ENCODE measurements at regions not wholly inside any gene's neighbourhood (a gene's known extent, or its start where the extent isn't known, plus 50 kb on each side); places are given as distances from the start of the nearest gene placed in this dataset.

GRCh38 chr16:79792664-79793351 is 192.3 kb upstream of the MAF start:
- DNase-seq (ENCODE audit: low read depth) = no peak

GRCh38 chr16:79792076-79792475 is 191.5 kb upstream of the MAF start:
- DNase-seq (ENCODE audit: low read depth) = no peak

GRCh38 chr16:79790854-79791253 is 190.3 kb upstream of the MAF start:
- DNase-seq (ENCODE audit: low read depth) = no peak

GRCh38 chr16:79788949-79789348 is 188.4 kb upstream of the MAF start:
- no peak for DNase-seq (ENCODE audit: low read depth)

DNA sequence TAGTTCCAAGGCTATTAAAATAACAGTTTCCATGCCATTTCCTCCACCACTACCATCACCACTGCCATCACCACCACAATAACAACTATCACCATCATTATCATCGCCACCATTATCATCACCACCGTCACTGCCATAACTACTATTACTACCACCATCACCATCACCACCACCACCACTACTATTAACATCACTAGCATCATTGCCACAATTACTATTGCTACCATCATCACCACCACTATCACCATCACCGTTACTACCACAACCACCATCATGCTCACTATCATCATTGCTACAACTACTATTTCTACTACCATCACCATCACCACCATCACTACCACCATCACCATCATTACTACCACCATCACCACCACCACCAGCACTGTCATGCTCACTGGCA is 185.9 kb upstream of the MAF start:
- no peak for DNase-seq (ENCODE audit: low read depth)

GRCh38 chr16:79784007-79784406 is 183.5 kb upstream of the MAF start:
- no peak for DNase-seq (ENCODE audit: low read depth)

GRCh38 chr16:79777679-79778078 is 177.1 kb upstream of the MAF start:
- no peak for DNase-seq (ENCODE audit: low read depth)

DNA sequence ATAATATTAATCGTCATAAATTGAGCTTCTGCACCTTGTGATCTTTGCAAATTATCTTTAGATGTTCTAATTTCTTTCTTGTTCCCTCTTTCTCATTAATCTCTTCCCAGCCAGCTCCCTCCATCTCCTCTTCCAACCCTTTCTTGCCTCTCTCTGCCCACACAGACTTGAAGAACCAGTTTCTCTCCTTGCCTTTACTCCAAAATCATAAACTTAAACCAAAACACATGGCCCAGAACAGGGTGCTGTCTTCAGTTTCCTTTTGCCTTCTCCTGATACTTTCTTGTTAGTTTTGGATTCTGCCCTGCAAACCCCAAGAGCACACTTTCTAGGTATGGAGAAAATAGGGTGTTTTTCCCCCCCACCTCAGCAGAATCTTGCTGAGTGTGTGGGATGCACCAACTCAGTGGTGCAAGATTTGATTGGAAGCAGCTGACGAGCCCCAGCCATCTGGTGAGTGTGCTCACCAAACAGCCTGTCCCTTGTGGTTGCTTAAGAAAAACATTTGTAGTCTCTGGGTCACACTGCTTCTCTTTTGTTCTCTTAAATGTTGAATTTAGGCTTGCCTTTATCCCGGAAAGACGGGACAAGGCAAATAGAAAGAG is 175.8 kb upstream of the MAF start:
- DNase-seq (ENCODE audit: low read depth) = peak; percentile 9

GRCh38 chr16:79772784-79773183 is 172.2 kb upstream of the MAF start:
- DNase-seq (ENCODE audit: low read depth) = no peak

DNA sequence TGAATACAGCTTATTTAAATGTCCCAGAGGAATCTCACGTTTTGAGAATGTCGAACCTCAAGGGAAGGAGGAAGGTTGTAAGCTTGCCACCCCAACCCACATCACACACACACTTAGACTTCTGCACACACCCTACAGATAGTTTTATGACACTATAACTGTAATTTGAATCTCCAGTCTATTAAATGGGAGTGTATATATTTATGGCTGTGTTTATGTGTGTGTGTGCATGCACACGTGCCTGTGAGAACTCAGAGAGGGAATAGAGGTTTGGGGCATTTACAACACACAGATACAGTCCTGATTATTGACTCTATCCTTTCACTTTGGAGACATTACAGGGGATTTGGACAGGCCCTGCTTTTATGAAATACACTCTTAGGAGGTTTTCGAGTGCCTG is 171.5 kb upstream of the MAF start:
- DNase-seq (ENCODE audit: low read depth) = no peak

DNA sequence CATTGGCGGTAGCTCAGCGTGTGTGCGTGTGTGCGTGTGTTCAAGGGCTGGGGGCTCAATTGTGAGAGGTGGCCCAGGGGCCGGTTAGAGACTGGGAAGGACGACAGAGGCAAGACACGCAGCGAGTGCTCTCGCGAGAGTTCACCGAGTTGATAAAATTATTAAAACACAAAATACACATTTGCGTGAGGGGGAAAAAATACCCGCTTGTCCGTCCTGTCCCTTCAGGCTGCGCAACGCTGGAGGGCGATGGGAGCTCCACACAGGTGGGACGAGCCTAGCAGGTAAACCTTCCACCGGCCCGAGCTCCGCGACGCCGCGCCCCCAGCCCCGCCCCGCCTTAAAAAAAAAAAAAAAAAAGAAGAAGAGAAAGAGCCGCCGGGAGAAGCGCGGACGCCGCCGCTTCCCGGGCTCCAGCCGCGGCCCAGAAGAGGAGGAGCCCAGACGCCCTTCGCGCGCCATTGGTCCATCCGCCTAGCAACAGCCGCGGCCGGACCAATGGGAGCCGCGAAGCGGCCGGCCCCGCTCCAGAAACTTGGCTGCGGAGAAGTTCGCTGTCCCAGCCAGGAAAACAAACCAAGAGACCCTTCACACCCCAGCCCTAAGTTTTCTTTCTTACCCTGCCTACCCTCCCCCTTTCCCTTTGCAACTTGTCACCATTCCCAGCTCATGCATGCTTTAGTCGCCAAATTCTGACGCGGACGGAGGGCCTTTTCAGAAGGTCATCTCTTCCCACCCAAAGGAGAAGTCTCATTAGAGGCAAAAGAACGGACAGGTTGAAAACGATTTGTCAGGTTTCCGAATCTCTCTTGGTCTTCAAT is 169.9 kb upstream of the MAF start:
- DNase-seq (ENCODE audit: low read depth) = peak; percentile 93

DNA sequence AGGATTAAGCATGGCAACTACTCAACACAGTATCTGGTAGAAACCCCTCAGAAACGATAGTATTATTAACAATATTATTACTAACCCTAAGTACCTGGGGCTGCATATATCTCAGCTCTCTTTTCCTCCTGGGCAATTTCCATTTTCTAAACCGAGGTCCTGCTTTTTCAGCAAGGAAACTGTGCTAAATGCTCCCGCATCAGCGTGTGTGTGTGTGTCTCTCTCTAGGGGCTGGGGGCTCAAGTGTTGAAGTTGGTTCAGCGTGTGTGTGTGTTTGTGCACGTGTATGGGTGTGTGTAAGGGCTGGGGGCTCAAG is 169.3 kb upstream of the MAF start:
- no peak for DNase-seq (ENCODE audit: low read depth)

GRCh38 chr16:79769270-79769927 is 168.9 kb upstream of the MAF start:
- no peak for DNase-seq (ENCODE audit: low read depth)

DNA sequence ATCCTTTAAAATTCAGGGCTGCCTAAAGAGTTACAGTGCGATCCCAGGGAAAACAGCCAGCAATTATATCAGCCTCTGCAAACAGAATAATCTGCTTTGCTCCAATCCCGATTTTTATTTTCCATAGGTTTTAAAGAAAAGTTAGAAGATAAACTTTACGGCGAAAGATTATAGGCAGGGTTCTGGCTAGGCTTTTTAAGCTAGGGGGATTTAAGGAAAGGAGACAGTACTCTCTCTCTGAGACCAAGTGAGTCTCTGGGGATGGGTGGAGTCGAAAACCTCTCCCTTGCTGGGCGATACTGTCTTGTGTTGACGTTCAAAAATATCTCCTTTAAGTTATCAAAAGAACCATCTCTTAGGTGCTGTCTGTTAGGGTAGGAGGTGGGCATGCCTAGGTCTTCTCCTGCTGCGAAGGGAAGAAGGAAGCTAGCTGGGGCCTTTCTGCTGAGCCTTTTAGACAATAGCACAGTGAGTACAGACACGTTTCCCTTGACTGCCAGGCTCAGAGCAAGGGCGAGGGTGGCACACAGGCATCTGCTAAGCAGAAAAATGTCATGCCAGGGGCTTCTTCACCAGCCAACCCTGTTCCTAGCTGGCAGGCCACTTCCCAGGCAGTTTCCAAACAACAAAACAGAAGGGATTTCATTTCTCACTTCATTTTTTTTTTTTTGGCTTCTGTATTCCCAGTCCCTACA is 167.9 kb upstream of the MAF start:
- peak; percentile 5 for DNase-seq (ENCODE audit: low read depth)

DNA sequence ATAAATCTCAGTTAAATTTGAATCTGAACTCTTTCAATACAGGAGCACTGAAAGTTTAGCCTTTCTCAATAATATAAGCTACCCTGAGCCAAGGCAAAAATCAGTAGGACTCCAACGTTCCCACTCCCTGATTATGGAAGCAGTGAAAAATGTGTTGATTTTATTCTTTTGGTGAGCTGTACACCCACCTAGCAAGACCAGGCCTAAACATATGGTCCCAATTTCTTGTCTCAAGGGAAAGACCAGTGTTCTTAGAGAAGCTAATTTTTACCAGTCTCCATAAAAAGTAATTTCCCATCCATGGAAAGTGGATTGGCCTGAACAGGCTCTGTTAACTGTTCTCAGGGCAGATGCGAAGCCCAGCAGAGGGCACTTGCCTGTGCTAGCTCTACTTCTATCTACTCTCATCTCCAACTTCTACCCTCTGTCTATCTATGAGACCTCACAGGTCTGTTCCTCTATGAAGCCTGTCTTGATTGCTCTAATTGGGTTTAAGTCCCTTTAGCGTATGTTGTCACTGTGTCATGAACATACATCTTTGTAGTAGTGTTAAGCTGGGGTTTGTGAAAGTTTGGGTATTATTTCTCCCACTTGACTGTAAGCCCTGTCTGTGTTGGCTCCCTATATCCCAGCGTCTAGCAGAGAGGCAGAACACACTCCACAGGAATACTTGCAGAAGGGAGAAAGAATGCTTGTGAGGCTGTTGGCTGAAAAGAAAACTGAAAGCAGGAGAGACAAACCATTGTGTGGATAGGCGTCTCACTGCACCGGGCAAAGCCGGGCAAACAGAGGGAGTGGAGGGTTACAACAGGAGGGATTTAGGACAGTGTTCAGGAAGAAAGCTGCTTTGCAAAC is 167.1 kb upstream of the MAF start:
- DNase-seq (ENCODE audit: low read depth) = peak; percentile 40

DNA sequence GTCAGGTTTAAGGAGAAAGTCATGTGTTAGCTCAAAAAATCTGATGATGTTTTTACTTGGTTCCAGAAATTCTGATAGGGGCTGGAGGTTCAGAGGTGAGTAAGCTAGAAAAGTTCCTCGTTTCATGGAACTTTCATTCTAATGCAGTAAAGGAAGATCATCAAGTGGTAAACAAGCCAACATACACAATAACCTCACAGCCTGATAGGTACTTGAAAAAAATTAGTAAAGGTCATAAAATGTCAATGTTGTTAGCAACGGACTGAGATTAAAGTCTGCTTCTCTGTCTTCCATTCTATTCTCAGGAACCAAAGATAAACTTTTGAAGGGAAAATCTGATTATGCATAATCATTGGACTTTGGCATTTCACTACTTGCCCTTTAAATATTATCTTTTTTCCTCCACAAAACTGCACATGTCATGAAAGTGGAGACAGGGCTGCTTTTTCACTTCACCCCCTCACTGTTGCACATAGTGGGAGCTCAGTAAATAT is 165.4 kb upstream of the MAF start:
- DNase-seq (ENCODE audit: low read depth) = no peak

DNA sequence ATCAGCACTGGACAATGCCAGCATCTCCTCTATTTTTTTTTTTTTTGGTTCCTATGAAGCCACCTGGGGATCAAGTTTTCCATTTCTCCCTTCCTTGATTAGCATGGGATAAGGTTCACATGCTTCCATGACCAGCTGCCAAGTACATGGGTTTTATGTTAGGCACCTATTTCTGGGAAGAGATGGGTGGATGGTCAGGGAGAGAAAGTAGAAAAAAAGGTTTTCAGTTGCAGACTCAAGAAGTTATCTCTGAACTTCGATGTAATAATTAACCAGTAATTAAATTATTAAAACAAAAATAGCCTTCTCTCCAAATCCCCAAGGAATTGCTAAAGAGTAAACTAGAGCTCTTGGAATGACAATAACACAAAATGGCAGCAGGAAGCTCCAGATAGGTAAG is 164.9 kb upstream of the MAF start:
- DNase-seq (ENCODE audit: low read depth) = no peak

- DNase-seq (ENCODE audit: low read depth) = no peak
Measured at GRCh38 chr16:79764415-79765110, 164.0 kb upstream of the MAF start.

DNA sequence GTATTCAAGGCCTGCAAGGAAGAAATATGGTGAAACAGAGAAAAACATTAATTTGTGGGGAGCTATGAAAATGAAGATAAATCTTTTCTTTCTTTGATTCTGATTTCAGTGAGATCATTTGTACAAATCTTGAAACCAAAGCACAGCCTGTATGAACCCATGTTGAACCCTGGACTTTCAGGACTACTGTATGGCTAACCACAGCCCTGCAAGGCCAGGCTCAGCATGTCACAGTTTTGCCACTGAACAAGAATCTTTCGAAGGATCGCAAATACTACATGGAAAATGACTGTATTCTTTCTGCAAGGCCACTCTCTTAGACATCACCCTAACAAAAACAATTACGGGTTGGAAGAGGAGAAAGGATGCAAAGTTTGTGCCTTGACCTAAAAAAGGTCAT is 161.7 kb upstream of the MAF start:
- no peak for DNase-seq (ENCODE audit: low read depth)

DNA sequence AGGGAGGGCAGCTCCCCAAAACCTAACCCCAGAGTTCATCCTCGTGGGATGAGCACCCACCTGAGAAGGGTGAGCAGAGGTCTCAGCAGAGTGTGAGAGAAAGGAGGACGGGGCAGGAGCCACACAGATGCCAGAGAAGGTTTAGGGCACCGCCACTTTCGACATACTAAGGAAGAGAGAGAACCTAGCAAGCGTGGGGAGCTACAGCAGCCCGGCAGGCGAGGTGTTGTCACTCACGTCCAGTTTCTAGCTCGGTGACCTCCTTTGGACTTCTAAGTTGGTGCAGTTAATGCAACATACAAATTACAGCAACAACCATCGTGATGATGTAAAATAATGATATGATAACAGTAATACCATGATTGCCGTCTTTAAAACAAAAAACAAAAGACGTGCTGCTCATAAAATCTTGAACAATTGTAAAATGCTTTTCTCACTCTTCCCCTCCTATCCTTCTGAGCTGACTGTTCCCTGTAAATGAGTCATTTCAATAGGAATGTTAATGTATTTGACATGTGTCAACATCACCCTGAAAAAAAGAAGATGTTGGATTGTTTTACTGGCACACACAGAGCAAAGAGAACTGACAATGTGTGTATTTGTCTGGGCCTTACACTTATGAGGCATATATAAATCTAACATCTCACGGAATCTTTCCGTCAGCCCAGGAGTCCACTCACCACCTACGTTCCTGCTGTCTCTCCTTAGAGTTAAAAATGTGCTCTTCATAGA is 158.2 kb upstream of the MAF start:
- peak; percentile 16 for DNase-seq (ENCODE audit: low read depth)

All from Daoy (cell line).